Hepatocyte (in vitro differentiated cells): ENCODE measurements at regions not wholly inside any gene's neighbourhood (a gene's known extent, or its start where the extent isn't known, plus 50 kb on each side); places are given as distances from the start of the nearest gene placed in this dataset.

Source experiments
- EZH2 ChIP-seq: fragments of 200-600 bp; sonication (generic); IDR thresholded peaks from 2 replicates; pipeline ENCODE4 v1.6.1; 2016; ENCODE audit warnings: antibody characterized with exemption, mild to moderate bottlenecking, borderline replicate concordance
- TF ChIP-seq, protein P1 (sequence below): fragments of 200-600 bp; sonication (generic); IDR thresholded peaks from 2 replicates; pipeline ENCODE4 v1.5.1; 2016; ENCODE audit warnings: antibody characterized with exemption, mild to moderate bottlenecking; ENCODE audit not compliant: poor library complexity

DNA sequence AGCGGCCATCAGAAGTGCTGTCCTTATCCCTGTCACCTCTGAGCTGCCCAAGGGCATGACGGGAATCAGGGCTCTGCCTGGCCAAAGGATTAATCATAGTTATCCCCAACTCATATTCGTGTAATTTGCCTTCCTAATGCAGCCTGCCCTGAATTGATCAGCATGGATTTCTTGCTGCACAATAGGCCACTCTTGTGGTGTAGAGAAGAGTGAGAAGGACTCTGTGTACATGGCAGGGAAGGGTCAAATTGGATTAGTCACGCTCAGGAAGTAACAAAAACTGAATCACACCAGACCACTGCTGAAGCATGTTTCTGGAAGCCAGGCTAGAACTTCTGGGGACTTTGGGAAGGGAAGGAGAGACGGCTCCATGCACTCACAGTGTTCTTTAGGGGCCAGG, 227.0 kb downstream of the BUB3 start:
- TF ChIP-seq, protein P1, sequence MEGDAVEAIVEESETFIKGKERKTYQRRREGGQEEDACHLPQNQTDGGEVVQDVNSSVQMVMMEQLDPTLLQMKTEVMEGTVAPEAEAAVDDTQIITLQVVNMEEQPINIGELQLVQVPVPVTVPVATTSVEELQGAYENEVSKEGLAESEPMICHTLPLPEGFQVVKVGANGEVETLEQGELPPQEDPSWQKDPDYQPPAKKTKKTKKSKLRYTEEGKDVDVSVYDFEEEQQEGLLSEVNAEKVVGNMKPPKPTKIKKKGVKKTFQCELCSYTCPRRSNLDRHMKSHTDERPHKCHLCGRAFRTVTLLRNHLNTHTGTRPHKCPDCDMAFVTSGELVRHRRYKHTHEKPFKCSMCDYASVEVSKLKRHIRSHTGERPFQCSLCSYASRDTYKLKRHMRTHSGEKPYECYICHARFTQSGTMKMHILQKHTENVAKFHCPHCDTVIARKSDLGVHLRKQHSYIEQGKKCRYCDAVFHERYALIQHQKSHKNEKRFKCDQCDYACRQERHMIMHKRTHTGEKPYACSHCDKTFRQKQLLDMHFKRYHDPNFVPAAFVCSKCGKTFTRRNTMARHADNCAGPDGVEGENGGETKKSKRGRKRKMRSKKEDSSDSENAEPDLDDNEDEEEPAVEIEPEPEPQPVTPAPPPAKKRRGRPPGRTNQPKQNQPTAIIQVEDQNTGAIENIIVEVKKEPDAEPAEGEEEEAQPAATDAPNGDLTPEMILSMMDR = no peak
- TF ChIP-seq EZH2 = no peak
